Keratinocyte (primary cell): ENCODE measurements at regions not wholly inside any gene's neighbourhood (a gene's known extent, or its start where the extent isn't known, plus 50 kb on each side); places are given as distances from the start of the nearest gene placed in this dataset.

ENCODE experiments used
- DNase-seq: peaks from one replicate; pipeline ENCODE4 v3.0.0-alpha.2; 2011; ENCODE audit warnings: low read depth, missing footprints, low spot score
- FAIRE-seq: peaks from 2 replicates; lab custom pipeline; 2011; peaks lifted over from hg19 to GRCh38; lab: Jason Lieb, UNC
- H2AFZ ChIP-seq: 2 replicates; pipeline ENCODE4 v1.6.0; 2012; ENCODE audit warnings: low read length, control low read depth, inconsistent platforms; ENCODE audit not compliant: control insufficient read depth
- H3K27ac ChIP-seq: 2 replicates; pipeline ENCODE4 v1.5.1; 2011; ENCODE audit warnings: low read length; ENCODE audit not compliant: control insufficient read depth, insufficient read depth
- H3K27me3 ChIP-seq: 3 replicates; pipeline ENCODE4 v1.6.0; 2011; ENCODE audit warnings: low read length; ENCODE audit not compliant: control insufficient read depth, insufficient read depth; ENCODE audit errors: extremely low read depth
- H3K36me3 ChIP-seq, 2 experiments: 2 replicates in 1 of 2; 3 replicates in 1 of 2; pipeline ENCODE4 v1.5.1; 2011; ENCODE audit warnings: low read length in 2 of 2, mild to moderate bottlenecking in 1 of 2; ENCODE audit not compliant: control insufficient read depth in 2 of 2, insufficient read depth in 2 of 2; ENCODE audit errors: extremely low read depth in 1 of 2
- H3K4me1 ChIP-seq: 3 replicates; pipeline ENCODE4 v1.5.1; 2011; ENCODE audit warnings: low read length; ENCODE audit not compliant: control insufficient read depth, insufficient read depth; ENCODE audit errors: extremely low read depth
- H3K4me2 ChIP-seq: 3 replicates; pipeline ENCODE4 v1.6.0; 2011; ENCODE audit warnings: low read depth, low read length; ENCODE audit not compliant: control insufficient read depth, insufficient read depth; ENCODE audit errors: extremely low read depth
- H3K4me3 ChIP-seq, 3 experiments: fragments of 200-600 bp in 1 of 3; sonication (generic) in 1 of 3; 2 replicates in 2 of 3; 3 replicates in 1 of 3; pipeline ENCODE4 v1.5.1; 2011 to 2016; ENCODE audit warnings: low read length in 3 of 3, mild to moderate bottlenecking in 3 of 3, control low read depth in 2 of 3, inconsistent platforms in 1 of 3, low read depth in 1 of 3, mixed read lengths in 1 of 3, mixed run types in 1 of 3, moderate library complexity in 1 of 3; ENCODE audit not compliant: control insufficient read depth in 2 of 3, insufficient read depth in 2 of 3; ENCODE audit errors: extremely low read depth in 1 of 3
- H3K79me2 ChIP-seq: 2 replicates; pipeline ENCODE4 v1.6.0; 2012; ENCODE audit warnings: low read length; ENCODE audit not compliant: control insufficient read depth, insufficient read depth
- H3K9ac ChIP-seq: 3 replicates; pipeline ENCODE4 v1.6.0; 2011; ENCODE audit warnings: low read length; ENCODE audit not compliant: control insufficient read depth, insufficient read depth; ENCODE audit errors: extremely low read depth
- H3K9me1 ChIP-seq: 3 replicates; pipeline ENCODE4 v1.6.0; 2011; ENCODE audit warnings: low read length; ENCODE audit not compliant: control insufficient read depth, insufficient read depth; ENCODE audit errors: extremely low read depth
- H3K9me3 ChIP-seq: 2 replicates; pipeline ENCODE4 v1.5.1; 2012; ENCODE audit warnings: low read depth, low read length; ENCODE audit not compliant: control insufficient read depth
- H4K20me1 ChIP-seq: 3 replicates; pipeline ENCODE4 v1.6.0; 2011; ENCODE audit warnings: low read length; ENCODE audit not compliant: control insufficient read depth, insufficient read depth; ENCODE audit errors: extremely low read depth
- CTCF ChIP-seq, 3 experiments: IDR thresholded peaks in 1 of 3; conservative IDR thresholded peaks in 1 of 3; optimal IDR thresholded peaks in 1 of 3; 2 replicates in 2 of 3; 3 replicates in 1 of 3; pipeline versions ENCODE3 to v1.5.1; 2011; ENCODE audit warnings: low read length in 3 of 3, mild to moderate bottlenecking in 3 of 3, moderate library complexity in 2 of 3, control low read depth in 1 of 3, inconsistent platforms in 1 of 3; ENCODE audit not compliant: insufficient read depth in 2 of 3; ENCODE audit errors: extremely low read depth in 1 of 3
- EZH2 ChIP-seq: IDR thresholded peaks from one replicate; pipeline ENCODE4 v1.6.1; 2012; ENCODE audit warnings: inconsistent platforms, mild to moderate bottlenecking, low read length, moderate library complexity
- dilution Hi-C: fragments of 300-500 bp; cut with MboI; formaldehyde crosslinking; loops from one replicate; pipeline ENCODE4 v1.7.0; 2020; ENCODE audit warnings: low sequenced_read_pairs; ENCODE audit not compliant: extremely low pct_ligation_motif_present

- Histone ChIP-seq H3K9me1 (no peaks in the 10 kb centered on the region), H3K9ac (no peak overlapping the region), H3K9me3 (no peaks in the 10 kb centered on the region), H4K20me1 (no peaks in the 10 kb centered on the region), H3K79me2 (no peaks in the 10 kb centered on the region), H3K27me3 (no peaks in the 10 kb centered on the region), H3K36me3 (no peaks in the 10 kb centered on the region), H3K4me1 (no peaks in the 10 kb centered on the region), H2AFZ (no peak overlapping the region), H3K4me3 (no peak overlapping the region), H3K4me2 (no peak overlapping the region), H3K27ac (no peak overlapping the region)
- FAIRE-seq (no peak), DNase-seq (no peak)
- dilution Hi-C loops: no loop called here
- peak; percentile 53 to 67 (median 66) for TF ChIP-seq CTCF (optimal IDR thresholded peaks at IDR 0.05 in 1 of 3, IDR thresholded peaks at IDR 0.05 in 1 of 3, conservative IDR thresholded peaks at IDR 0.05 in 1 of 3; ENCODE audit: extremely low read depth in 1 of 3, insufficient read depth in 2 of 3, low read length in 3 of 3)
- TF ChIP-seq EZH2: no peak
Measured at GRCh38 chr16:16861546-16861945, 482.6 kb downstream of the NPIPA7 start.

GRCh38 chr16:16863672-16864071, 484.7 kb downstream of the NPIPA7 start:
- Histone ChIP-seq H3K27ac (no peak overlapping the region), H3K27me3 (no peaks in the 10 kb centered on the region), H3K4me3 (no peak overlapping the region), H3K9me1 (no peaks in the 10 kb centered on the region), H3K4me1 (no peaks in the 10 kb centered on the region), H2AFZ (no peak overlapping the region), H3K79me2 (no peaks in the 10 kb centered on the region), H3K9me3 (no peaks in the 10 kb centered on the region), H4K20me1 (no peaks in the 10 kb centered on the region), H3K9ac (no peak overlapping the region), H3K36me3 (no peaks in the 10 kb centered on the region), H3K4me2 (no peak overlapping the region)
- FAIRE-seq: no peak
- no peak for TF ChIP-seq CTCF (optimal IDR thresholded peaks at IDR 0.05 in 1 of 3, IDR thresholded peaks at IDR 0.05 in 1 of 3, conservative IDR thresholded peaks at IDR 0.05 in 1 of 3; ENCODE audit: extremely low read depth in 1 of 3, insufficient read depth in 2 of 3, low read length in 3 of 3)
- dilution Hi-C loops: no loop called here
- DNase-seq: no peak
